WTC11 (cell line): ENCODE measurements at regions not wholly inside any gene's neighbourhood (a gene's known extent, or its start where the extent isn't known, plus 50 kb on each side); places are given as distances from the start of the nearest gene placed in this dataset.

ENCODE experiments used
- ATAC-seq: fragments of 200-7000 bp; cut with Tn5 transposase; 2 replicates; pipeline ENCODE4 v1.10.0; 2021; ENCODE audit warnings: mild to moderate bottlenecking, moderate library complexity
- CTCF ChIA-PET: fragments of 300-600 bp; sonication (Branson Sonifier 250); formaldehyde crosslinking; loops from one replicate; lab custom pipeline; 2021; ENCODE audit warnings: antibody characterized with exemption; lab: Charles Lee
- POLR2A ChIA-PET: fragments of 350-600 bp; sonication (Branson Sonifier 250); formaldehyde crosslinking; loops from one replicate; lab custom pipeline; 2021; ENCODE audit warnings: antibody characterized with exemption; lab: Charles Lee
- DNase-seq: peaks from one replicate; pipeline ENCODE4 v3.0.0; 2021; ENCODE audit warnings: low spot score
- H3K27ac Mint-ChIP-seq: 2 replicates; pipeline ENCODE4 v1.8.0; 2021; ENCODE audit warnings: mixed read lengths
- H3K27me3 Mint-ChIP-seq: 2 replicates; pipeline ENCODE4 v1.8.0; 2021; ENCODE audit warnings: low read depth, mild to moderate bottlenecking, moderate library complexity, mixed read lengths
- H3K36me3 Mint-ChIP-seq: 2 replicates; pipeline ENCODE4 v1.8.0; 2021; ENCODE audit warnings: mixed read lengths
- H3K4me1 Mint-ChIP-seq: 2 replicates; pipeline ENCODE4 v1.8.0; 2022; ENCODE audit warnings: mixed read lengths
- H3K4me3 Mint-ChIP-seq: 2 replicates; pipeline ENCODE4 v1.8.0; 2021; ENCODE audit warnings: mild to moderate bottlenecking, moderate library complexity, mixed read lengths
- H3K9me3 Mint-ChIP-seq: 2 replicates; pipeline ENCODE4 v1.8.0; 2021; ENCODE audit warnings: mixed read lengths
- AR ChIP-seq: fragments of 250-450 bp; sonication (Bioruptor Pico); IDR thresholded peaks from 2 replicates; pipeline ENCODE4 v1.9.0; 2021; ENCODE audit warnings: mild to moderate bottlenecking
- ATF2 ChIP-seq: sonication (generic); formaldehyde crosslinking; IDR thresholded peaks from 2 replicates; pipeline ENCODE4 v1.8.1; 2022; ENCODE audit warnings: low read depth, missing genetic modification reagents, borderline replicate concordance
- FOXJ3 ChIP-seq: sonication (generic); formaldehyde crosslinking; IDR thresholded peaks from 2 replicates; pipeline ENCODE4 v1.9.0; 2021; ENCODE audit warnings: missing genetic modification reagents, mild to moderate bottlenecking, borderline replicate concordance
- GABPB1 ChIP-seq: sonication (generic); formaldehyde crosslinking; IDR thresholded peaks from 2 replicates; pipeline ENCODE4 v1.8.1; 2023; ENCODE audit warnings: mild to moderate bottlenecking, missing genetic modification reagents
- HMGA2 ChIP-seq: fragments of 250-450 bp; sonication (Bioruptor Pico); IDR thresholded peaks from 2 replicates; pipeline ENCODE4 v1.4.0; 2021; ENCODE audit warnings: mild to moderate bottlenecking, moderate library complexity
- JAZF1 ChIP-seq: fragments of 250-450 bp; sonication (Bioruptor Pico); IDR thresholded peaks from 2 replicates; pipeline ENCODE4 v1.9.0; 2021; ENCODE audit warnings: moderate library complexity, mild to moderate bottlenecking, inconsistent platforms
- MYBL2 ChIP-seq: sonication (generic); formaldehyde crosslinking; IDR thresholded peaks from 2 replicates; pipeline ENCODE4 v1.8.1; 2023; ENCODE audit warnings: mild to moderate bottlenecking, moderate library complexity, missing genetic modification reagents
- NR3C1 ChIP-seq: sonication (generic); formaldehyde crosslinking; conservative IDR thresholded peaks from 2 replicates; pipeline ENCODE4 v1.8.1; 2023; ENCODE audit warnings: low read depth, mild to moderate bottlenecking, missing genetic modification reagents
- STAT6 ChIP-seq: sonication (generic); formaldehyde crosslinking; conservative IDR thresholded peaks from 2 replicates; pipeline ENCODE4 v1.8.1; 2023; ENCODE audit warnings: mild to moderate bottlenecking, low read depth, missing genetic modification reagents, moderate library complexity
- TEAD4 ChIP-seq: sonication (generic); formaldehyde crosslinking; IDR thresholded peaks from 2 replicates; pipeline ENCODE4 v1.8.0; 2022; ENCODE audit warnings: mild to moderate bottlenecking, missing genetic modification reagents
- ZBTB21 ChIP-seq: sonication (generic); formaldehyde crosslinking; IDR thresholded peaks from 2 replicates; pipeline ENCODE4 v1.8.1; 2023; ENCODE audit warnings: mild to moderate bottlenecking, missing genetic modification reagents, borderline replicate concordance
- ZNF512 ChIP-seq: sonication (generic); formaldehyde crosslinking; IDR thresholded peaks from 2 replicates; pipeline ENCODE4 v1.8.1; 2022; ENCODE audit warnings: missing genetic modification reagents, borderline replicate concordance
- ZNF532 ChIP-seq: fragments of 250-450 bp; sonication (Bioruptor Pico); IDR thresholded peaks from 2 replicates; pipeline ENCODE4 v1.9.0; 2021; ENCODE audit warnings: mild to moderate bottlenecking, borderline replicate concordance

- TF ChIP-seq ATF2 (CRISPR knock-in tag), result no peak
- TF ChIP-seq ZNF532 (CRISPR knock-in tag), result no peak
- TF ChIP-seq MYBL2 (CRISPR knock-in tag), result no peak
- TF ChIP-seq AR (CRISPR knock-in tag), result no peak
These were observed 216.7 kb upstream of the CFAP20DC start (continued) for GRCh38 chr3:59266551-59266950.

- no peak for ATAC-seq
- no peak overlapping the region for H3K27ac Mint-ChIP-seq
- H3K27me3 Mint-ChIP-seq, result no peaks in the 10 kb centered on the region
- CTCF ChIA-PET, result no interaction called here
- peaks cover 6% of the 10 kb centered on the region for H3K36me3 Mint-ChIP-seq
- DNase-seq, result no peak
- POLR2A ChIA-PET, result no interaction called here
- no peak overlapping the region for H3K4me3 Mint-ChIP-seq
- H3K4me1 Mint-ChIP-seq, result peaks cover 3% of the 10 kb centered on the region
- peaks cover 17% of the 10 kb centered on the region for H3K9me3 Mint-ChIP-seq
- no peak for TF ChIP-seq GABPB1 (CRISPR knock-in tag)
- no peak for TF ChIP-seq HMGA2 (CRISPR knock-in tag)
- no peak for TF ChIP-seq AR (CRISPR knock-in tag)
- no peak for TF ChIP-seq ZNF512
- no peak for TF ChIP-seq ZBTB21 (CRISPR knock-in tag)
These were observed 215.7 kb upstream of the CFAP20DC start for GRCh38 chr3:59265566-59265965.

GRCh38 chr3:59264366-59264765 lies 214.5 kb upstream of the CFAP20DC start:
- no peaks in the 10 kb centered on the region for H3K27me3 Mint-ChIP-seq
- POLR2A ChIA-PET, result no interaction called here
- H3K4me3 Mint-ChIP-seq, result no peak overlapping the region
- H3K4me1 Mint-ChIP-seq, result peaks cover 3% of the 10 kb centered on the region
- H3K9me3 Mint-ChIP-seq, result peaks cover 17% of the 10 kb centered on the region
- no peak overlapping the region for H3K27ac Mint-ChIP-seq
- no peak for ATAC-seq
- no peak for DNase-seq
- CTCF ChIA-PET, result no interaction called here
- H3K36me3 Mint-ChIP-seq, result peaks cover 6% of the 10 kb centered on the region
- TF ChIP-seq FOXJ3 (no peak), NR3C1 (CRISPR knock-in tag) (no peak), AR (CRISPR knock-in tag) (no peak), JAZF1 (CRISPR knock-in tag) (no peak), TEAD4 (CRISPR knock-in tag) (no peak), STAT6 (CRISPR knock-in tag) (no peak)
